ENCODE measurements at regions not wholly inside any gene's neighbourhood (a gene's known extent, or its start where the extent isn't known, plus 50 kb on each side); places are given as distances from the start of the nearest gene placed in this dataset.

- TF ChIP-seq EZH2phosphoT487 (conservative IDR thresholded peaks at IDR 0.05; ENCODE audit: low read length), result no peak
- no peak for TF ChIP-seq CTCF (IDR thresholded peaks at IDR 0.05; ENCODE audit: insufficient read depth, low read length, poor library complexity, severe bottlenecking)
- Histone ChIP-seq H4K20me1 (ENCODE audit: low read depth, low read length) (no peaks in the 10 kb centered on the region), H3K36me3 (ENCODE audit: low read length) (no peaks in the 10 kb centered on the region), H3K4me2 (ENCODE audit: low read depth, low read length, poor library complexity, severe bottlenecking) (no peak overlapping the region), H3K9ac (ENCODE audit: low read length) (no peak overlapping the region), H3K9me3 (ENCODE audit: insufficient read depth, low read length) (no peaks in the 10 kb centered on the region), H2AFZ (ENCODE audit: low read depth, low read length, severe bottlenecking) (no peak overlapping the region), H3K9me2 (replicated peaks; ENCODE audit: insufficient read depth, low read length) (no peaks in the 10 kb centered on the region), H3K27me3 (ENCODE audit: low read length) (no peaks in the 10 kb centered on the region), H3K79me2 (ENCODE audit: insufficient read depth, low read length) (no peaks in the 10 kb centered on the region), H3F3A (ENCODE audit: insufficient read depth) (no peaks in the 10 kb centered on the region), H3K27ac (ENCODE audit: low read depth, low read length) (no peak overlapping the region), H3K4me3 (ENCODE audit: insufficient read depth, low read length, poor library complexity, severe bottlenecking) (no peak overlapping the region)
These were observed 598.1 kb downstream of the MID1IP1 start for GRCh38 chrX:39399387-39399786.

- no peaks in the 10 kb centered on the region for H3K9me2 ChIP-seq (replicated peaks; ENCODE audit: insufficient read depth, low read length)
- no peak overlapping the region for H2AFZ ChIP-seq (ENCODE audit: low read depth, low read length, severe bottlenecking)
- no peak overlapping the region for H3K9ac ChIP-seq (ENCODE audit: low read length)
- TF ChIP-seq EZH2phosphoT487 (conservative IDR thresholded peaks at IDR 0.05; ENCODE audit: low read length) (no peak), CTCF (IDR thresholded peaks at IDR 0.05; ENCODE audit: insufficient read depth, low read length, poor library complexity, severe bottlenecking) (no peak)
- H3K27me3 ChIP-seq (ENCODE audit: low read length), result no peaks in the 10 kb centered on the region
- no peak overlapping the region for H3K4me2 ChIP-seq (ENCODE audit: low read depth, low read length, poor library complexity, severe bottlenecking)
- H3K9me3 ChIP-seq (ENCODE audit: insufficient read depth, low read length), result no peaks in the 10 kb centered on the region
- no peaks in the 10 kb centered on the region for H3F3A ChIP-seq (ENCODE audit: insufficient read depth)
- H3K79me2 ChIP-seq (ENCODE audit: insufficient read depth, low read length), result no peaks in the 10 kb centered on the region
- H3K4me3 ChIP-seq (ENCODE audit: insufficient read depth, low read length, poor library complexity, severe bottlenecking), result no peak overlapping the region
- no peaks in the 10 kb centered on the region for H3K36me3 ChIP-seq (ENCODE audit: low read length)
- no peaks in the 10 kb centered on the region for H4K20me1 ChIP-seq (ENCODE audit: low read depth, low read length)
- H3K27ac ChIP-seq (ENCODE audit: low read depth, low read length), result no peak overlapping the region
These were observed 600.3 kb downstream of the MID1IP1 start for GRCh38 chrX:39401483-39402110.

GRCh38 chrX:39402158-39402557 lies 600.9 kb downstream of the MID1IP1 start:
- no peak overlapping the region for H3K9ac ChIP-seq (ENCODE audit: low read length)
- no peaks in the 10 kb centered on the region for H3K9me2 ChIP-seq (replicated peaks; ENCODE audit: insufficient read depth, low read length)
- H4K20me1 ChIP-seq (ENCODE audit: low read depth, low read length), result no peaks in the 10 kb centered on the region
- no peak overlapping the region for H3K27ac ChIP-seq (ENCODE audit: low read depth, low read length)
- no peak overlapping the region for H3K4me3 ChIP-seq (ENCODE audit: insufficient read depth, low read length, poor library complexity, severe bottlenecking)
- H3K79me2 ChIP-seq (ENCODE audit: insufficient read depth, low read length), result no peaks in the 10 kb centered on the region
- H3F3A ChIP-seq (ENCODE audit: insufficient read depth), result no peaks in the 10 kb centered on the region
- H3K9me3 ChIP-seq (ENCODE audit: insufficient read depth, low read length), result no peaks in the 10 kb centered on the region
- TF ChIP-seq CTCF (IDR thresholded peaks at IDR 0.05; ENCODE audit: insufficient read depth, low read length, poor library complexity, severe bottlenecking), result no peak
- no peak for TF ChIP-seq EZH2phosphoT487 (conservative IDR thresholded peaks at IDR 0.05; ENCODE audit: low read length)
- H3K27me3 ChIP-seq (ENCODE audit: low read length), result no peaks in the 10 kb centered on the region
- H3K36me3 ChIP-seq (ENCODE audit: low read length), result no peaks in the 10 kb centered on the region
- H3K4me2 ChIP-seq (ENCODE audit: low read depth, low read length, poor library complexity, severe bottlenecking), result no peak overlapping the region
- no peak overlapping the region for H2AFZ ChIP-seq (ENCODE audit: low read depth, low read length, severe bottlenecking)
